ENCODE measurements at regions not wholly inside any gene's neighbourhood (a gene's known extent, or its start where the extent isn't known, plus 50 kb on each side); places are given as distances from the start of the nearest gene placed in this dataset.
"Not testable (repeated sequence)": the region's sequence is repeated elsewhere in the genome, so short reads cannot be mapped to it uniquely, and the experiment has no call there.

DNA sequence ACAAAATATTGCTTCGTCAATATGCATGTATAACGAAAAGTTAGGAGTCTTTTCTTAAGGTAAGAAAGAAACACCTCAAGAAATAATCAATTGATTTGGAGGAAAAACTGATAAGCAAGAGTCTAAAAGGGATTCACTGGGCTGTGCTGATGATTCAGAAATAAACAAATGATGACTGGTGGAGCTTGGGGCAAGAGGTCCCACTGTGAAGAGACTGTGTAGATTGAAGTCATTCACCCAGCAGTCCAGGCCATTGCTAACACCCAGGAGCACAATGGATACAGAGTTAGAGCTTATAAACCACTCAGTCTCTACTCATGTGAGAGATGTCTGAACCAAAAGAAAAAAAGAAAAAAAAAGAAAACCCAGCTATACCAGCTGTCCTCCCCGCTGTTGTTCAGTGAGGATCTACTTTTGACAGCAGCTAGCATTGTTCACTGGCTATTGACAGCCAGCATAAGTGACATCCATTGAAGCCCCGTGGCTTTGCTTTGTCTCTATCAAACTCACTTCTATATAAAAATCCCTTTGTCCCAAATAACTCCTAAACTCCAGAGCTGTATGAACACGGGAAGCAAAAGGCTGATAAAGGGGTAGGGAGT, 255.5 kb downstream of the KCTD12 start:
- no peak for DNase-seq (ENCODE audit: low read depth in 3 of 3, low spot score in 2 of 3)

DNA sequence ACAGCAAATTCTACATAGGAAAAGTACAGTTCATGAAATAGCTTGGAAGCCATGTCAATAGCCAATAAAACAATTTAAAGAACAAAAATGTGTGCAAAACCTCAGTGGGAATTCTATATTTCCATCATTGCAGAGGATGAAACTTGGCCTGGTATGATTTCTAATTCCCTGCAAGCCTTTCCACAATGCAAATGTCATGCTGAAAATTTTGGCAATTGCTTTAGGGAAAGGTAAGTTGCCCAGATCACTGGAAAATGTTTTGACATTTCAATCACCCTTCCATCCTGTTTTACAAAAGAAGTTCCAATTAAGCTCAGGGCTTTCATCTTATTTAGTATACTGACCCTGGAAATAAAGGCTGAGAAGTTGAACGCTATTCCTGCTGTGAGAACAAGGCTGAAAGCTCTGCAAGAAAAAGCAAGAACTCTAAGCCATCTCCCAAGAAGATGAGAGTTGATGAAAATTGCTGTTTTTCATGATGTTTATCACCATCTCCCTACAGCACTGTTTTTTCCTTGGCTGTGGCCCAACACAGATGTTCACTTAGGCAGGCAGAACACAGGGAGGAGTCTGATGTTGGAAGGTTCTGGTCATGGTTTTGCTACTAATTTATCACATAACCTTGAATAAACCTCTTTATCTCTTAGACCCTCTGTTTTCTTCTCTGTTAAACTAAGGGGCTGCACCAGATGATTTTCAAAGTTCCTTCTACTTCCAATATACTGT, 263.7 kb downstream of the KCTD12 start:
- DNase-seq (ENCODE audit: low read depth in 3 of 3, low spot score in 2 of 3), result no peak

DNA sequence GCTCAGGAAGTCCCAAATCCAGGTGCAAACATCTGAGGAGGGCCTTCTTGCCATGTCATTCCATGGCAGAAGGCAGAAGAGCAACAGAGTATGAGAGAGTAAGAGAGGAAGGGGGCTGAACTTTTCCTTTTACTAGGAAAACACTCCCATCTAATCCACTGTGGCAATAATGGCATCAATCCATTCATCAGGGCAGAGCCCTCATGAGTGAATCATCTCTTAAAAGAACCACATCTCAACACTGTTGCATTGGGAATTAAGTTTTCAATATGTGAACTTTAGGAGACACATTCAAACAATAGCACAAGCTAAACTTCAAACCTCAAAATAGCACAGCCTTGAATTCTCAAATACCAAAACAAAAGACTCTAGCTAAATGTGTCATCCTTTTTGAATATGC, 264.5 kb downstream of the KCTD12 start:
- DNase-seq (ENCODE audit: low read depth in 3 of 3, low spot score in 2 of 3), result no peak

DNA sequence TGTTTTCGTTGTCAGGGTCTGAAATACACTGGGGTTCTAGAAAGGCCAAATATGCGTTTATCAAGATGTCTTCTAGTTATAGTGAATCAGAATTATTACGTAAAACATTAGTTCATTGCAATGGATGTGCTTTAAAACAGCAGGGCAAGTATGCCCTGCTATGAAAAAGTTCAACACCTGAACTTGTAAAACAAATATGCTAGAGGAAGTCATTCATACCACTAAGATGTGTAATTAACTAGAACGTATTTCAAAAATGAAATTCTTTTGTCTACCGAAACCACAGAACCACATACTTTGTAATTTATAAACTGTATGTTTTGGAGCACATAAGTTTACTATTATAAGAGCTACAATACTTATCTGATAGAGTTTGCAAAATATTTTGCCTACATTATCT, 266.2 kb downstream of the KCTD12 start:
- no peak for DNase-seq (ENCODE audit: low read depth in 3 of 3, low spot score in 2 of 3)

DNA sequence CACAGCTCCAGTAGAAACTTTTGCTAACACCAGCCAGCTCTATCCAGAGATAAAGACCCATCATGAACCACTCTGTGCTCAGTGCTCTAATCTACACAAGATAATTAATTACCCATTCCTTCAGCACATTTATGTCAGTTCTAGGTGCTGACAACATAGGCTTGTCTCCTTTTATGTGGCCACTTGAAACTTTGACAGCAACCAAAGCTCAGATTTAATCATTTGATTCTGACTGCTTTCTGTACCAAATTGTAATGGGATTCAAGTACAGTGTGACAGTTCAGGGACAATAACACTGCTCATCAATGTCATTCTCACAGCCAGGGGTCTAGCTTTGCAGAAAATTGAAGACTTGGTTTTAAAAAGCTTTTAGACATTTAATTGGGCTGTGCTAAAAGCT, 266.6 kb downstream of the KCTD12 start:
- DNase-seq (ENCODE audit: low read depth in 3 of 3, low spot score in 2 of 3), result no peak

DNA sequence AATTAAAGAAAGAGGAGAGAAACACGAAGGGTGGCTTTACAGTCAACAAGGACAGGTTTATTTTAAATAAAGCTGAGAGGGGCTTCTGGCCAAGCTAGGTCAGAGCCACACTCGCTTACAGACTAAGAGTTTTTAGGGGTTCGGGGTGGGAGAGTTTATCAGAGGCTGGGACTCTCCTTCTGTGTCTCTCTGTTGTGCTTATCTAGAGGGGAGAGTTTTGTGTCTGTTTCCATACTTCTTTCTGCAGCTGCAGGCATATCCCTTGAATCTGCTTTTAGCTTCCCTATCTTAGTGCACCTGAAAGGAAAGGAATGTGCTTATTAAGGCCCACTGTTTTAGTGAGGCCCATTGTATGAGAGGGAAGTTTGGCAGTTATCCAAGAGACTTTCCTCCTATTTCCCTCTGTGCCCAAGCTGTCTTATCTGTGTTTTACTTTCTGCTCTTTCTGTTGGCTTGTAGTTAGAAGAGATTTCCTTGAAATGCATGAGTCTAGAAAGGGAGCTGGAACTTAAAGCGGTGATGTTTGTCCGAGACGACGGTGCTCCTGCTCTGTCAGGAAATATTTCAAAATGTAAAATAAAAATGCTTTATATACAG, 275.3 kb downstream of the KCTD12 start:
- DNase-seq (ENCODE audit: low read depth in 3 of 3, low spot score in 2 of 3), result no peak

DNA sequence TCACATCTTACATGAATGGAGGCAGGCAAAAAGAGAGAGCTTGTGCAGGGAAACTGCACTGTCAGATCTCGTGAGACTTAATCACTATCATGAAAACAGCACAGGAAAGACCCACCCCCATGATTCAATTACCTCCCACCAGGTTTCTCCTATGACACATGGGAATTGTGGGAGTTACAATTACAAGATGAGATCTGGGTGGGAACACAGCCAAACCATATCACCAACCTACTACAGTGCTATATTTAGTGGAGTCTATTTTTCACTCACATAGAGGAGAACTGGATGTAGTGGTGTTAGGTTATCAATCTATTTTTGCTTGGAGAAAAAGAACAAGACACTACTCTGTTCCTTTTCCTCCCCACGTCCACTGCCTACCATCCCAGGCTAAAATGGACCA, 276.6 kb downstream of the KCTD12 start:
- no peak for DNase-seq (ENCODE audit: low read depth in 3 of 3, low spot score in 2 of 3)

DNA sequence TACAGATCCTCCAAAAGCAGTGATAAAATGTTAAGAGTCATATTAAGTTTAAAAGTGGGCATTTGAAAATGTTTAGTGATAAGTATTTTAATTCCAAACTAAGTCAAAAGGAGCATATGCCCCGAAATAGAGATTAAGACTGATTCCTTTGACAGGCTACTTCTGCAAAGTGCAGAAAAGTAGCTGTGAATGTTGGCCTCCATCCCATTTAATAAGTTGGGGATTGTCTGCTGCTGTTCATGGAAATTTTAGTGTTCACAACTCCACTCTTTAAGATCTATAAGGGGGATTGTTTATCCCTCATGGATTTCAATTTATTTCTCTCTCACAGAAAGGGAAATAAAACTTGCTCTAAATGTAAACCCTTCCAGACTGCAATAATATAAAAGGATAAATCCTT, 278.3 kb downstream of the KCTD12 start:
- no peak for DNase-seq (ENCODE audit: low read depth in 3 of 3, low spot score in 2 of 3)

DNA sequence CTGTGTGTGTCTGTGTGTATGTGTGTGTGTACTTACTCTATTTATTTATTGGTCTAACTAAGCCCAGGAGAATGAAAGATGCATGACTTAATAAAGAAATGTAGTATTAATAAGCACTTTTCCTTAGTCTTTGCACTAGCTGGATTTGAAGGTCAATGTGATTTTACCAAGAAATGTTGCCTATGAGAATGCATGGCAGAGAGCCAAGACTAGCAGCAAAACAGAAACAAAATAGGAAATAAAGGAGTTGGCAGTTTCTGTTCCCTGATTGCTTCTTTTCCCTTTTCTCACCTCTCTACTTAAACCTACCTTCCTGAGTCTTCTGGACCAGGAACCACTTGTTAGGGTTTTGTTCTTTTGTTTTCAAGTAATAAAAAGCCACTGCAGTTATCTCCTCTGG, 286.1 kb downstream of the KCTD12 start:
- no peak for DNase-seq (ENCODE audit: low read depth in 3 of 3, low spot score in 2 of 3)

DNA sequence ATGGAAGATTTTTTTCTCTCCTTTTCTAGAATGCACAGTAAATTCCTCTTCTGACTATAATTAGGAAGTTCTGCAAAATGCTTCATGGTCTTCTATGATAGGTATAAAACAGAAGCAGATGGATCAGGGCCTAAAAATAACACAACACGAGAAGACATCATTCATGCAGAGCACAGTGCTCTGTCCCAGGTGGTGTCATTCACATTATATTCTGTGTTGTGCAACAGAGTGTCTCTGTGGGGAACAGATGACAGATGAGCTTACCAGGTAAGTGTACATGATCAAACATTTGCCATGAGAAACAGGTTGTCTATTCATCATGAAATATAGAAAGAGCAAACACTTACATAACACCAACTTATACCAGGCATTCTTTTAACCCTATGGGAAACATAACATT, 288.3 kb downstream of the KCTD12 start:
- DNase-seq (ENCODE audit: low read depth in 3 of 3, low spot score in 2 of 3), result no peak

DNA sequence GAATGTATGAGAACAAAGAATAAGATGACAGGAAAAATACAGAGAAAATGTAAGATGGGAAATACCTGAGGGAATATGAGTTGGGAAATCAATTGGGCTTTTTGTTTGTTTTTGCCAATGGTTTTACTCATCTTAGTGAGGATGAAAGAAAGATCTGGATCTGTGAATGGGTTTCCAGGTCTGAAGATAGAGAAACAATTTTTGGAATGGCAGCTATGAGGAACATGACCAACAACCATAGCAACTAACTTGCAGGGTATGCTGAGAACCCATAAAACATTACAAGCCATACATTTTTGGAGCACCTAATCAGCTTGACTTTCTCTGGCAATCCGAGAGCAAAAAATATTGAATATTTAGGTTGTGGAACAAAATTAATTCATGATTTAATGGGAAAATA, 290.0 kb downstream of the KCTD12 start:
- no peak for DNase-seq (ENCODE audit: low read depth in 3 of 3, low spot score in 2 of 3)

DNA sequence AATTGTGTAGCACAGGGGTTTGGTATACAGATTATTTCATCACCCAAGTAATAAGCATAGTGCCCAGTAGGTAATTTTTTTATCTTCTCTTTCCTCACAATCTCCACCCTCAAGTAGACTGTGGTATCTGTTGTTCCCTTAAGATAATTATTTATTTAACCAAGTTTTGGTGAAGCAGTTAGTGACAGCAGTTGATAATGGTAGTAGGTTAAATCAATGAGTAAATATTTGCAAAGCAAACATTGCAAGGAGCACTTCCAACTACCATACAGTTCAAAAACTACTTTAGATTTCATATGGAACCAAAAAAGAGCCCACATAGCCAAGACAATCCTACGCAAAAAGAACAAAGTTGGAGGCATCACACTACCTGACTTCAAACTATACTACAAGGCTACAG, 291.8 kb downstream of the KCTD12 start:
- no peak for DNase-seq (ENCODE audit: low read depth in 3 of 3, low spot score in 2 of 3)

DNA sequence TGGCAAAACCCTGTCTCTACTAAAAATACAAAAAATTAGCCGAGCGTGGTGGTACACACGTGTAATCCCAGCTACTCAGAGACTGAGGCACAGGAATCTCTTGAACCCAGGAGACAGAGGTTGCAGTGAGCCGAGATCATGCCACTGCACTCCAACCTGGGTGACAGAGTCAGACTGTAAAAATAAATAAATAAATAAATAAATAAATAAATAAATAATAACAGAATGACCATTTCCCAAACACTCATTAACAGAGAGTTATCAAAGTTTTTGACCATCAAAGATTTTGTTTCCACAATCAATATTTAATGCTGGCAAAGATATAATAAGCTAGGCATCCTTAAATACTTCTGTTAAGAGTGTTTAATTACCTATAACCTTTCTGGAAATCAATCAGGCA, 299.4 kb downstream of the KCTD12 start:
- no peak for DNase-seq (ENCODE audit: low read depth in 3 of 3, low spot score in 2 of 3)

DNA sequence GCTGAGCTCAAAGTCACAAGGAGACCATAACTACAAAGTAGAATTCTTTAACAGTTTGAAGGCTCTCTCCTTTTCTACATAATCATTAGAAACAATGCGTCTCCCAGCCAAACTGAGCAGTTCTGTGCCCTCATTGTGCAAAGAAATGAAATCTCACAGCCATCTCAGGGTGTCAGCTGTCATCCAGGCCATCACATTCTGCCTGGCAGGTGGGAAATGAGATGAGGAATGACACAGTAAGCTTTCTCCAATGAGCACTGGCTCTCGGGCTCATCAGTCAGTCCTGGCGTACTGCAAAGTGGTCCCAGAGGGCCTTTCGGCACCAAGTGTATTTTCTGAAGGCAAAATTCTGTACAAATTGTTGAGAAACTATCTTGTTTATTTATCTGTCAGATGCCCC, 306.5 kb downstream of the KCTD12 start:
- DNase-seq (ENCODE audit: low read depth in 3 of 3, low spot score in 2 of 3), result no peak

DNA sequence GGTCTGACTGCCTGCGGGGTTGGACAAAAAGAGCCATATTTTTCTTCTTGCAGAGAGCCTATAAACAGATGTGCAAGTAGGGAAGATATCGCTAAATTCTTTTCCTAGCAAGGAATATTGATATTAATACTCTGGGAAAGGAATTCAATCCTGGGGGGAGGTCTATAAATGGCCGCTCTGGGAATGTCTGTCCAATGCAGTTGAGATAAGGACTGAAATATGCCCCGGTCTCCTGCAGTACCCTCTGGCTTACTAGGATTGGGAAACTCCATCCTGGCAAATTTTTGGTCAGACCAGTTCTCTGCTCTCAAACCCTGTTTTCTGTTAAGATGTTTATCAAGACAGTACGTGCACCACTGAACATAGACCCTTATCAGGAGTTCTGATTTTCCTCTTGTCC, 310.6 kb downstream of the KCTD12 start:
- not testable (repeated sequence) for DNase-seq (ENCODE audit: low read depth in 3 of 3, low spot score in 2 of 3)

DNA sequence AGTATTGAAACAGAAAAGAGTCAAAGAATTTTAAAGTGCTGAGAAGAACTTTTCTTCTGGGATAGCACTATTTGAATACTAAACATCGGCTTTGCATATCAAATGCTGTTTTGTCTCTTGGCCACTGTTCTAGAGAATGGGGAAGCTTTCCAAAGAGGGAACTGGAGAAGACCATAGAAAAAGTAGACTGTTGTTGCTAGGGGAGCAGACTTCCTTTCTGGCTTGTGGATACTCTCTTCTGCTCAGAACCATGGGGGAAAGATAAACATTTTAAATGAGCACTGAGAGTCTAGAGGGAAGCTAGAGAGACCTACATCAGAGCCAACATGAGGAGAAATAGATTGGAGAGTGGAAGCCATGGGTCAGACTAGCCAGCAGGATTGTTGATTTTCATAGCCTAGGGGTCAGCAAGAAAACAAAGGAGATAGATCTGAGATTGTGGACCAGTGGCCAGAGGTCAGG, 315.7 kb downstream of the KCTD12 start:
- no peak for DNase-seq (ENCODE audit: low read depth in 3 of 3, low spot score in 2 of 3)

DNA sequence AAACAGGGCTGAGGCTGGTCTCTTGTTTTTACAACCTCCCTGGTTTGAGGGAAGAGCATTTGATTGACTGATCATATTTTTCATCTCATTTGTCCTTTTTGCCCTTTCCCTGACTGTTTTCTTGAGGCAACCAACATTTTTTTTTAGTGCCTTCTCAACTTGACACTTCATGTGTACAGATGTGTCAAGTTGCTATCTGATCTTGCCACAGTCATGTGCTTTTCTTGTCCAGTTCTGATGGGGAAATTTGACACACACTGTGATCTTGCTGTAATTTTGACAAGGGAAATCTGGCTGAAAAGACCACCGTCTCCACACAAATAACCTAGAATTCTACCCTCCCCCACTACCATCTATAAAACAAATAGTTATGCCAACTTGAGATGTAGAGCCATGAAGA, 329.6 kb downstream of the KCTD12 start:
- DNase-seq (ENCODE audit: low read depth in 3 of 3, low spot score in 2 of 3), result no peak

DNA sequence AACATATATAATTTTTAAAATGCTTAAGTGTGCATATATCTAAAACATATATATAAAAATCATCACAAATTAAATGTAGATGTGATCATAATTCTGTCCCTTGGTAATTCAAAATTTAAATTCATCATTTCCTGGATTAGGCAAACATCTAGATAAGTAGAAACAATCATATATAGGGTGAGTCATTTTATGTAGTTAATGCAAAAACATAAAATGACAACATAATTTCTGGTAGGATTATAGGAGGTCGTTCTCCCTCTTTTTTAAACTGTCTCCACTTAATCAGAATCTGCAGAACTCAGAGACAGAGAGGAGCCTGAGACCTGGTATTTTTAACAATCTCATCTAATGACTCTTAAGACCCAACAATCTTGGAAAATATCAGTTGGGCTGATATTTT, 333.4 kb downstream of the KCTD12 start:
- DNase-seq (ENCODE audit: low read depth in 3 of 3, low spot score in 2 of 3), result no peak

DNA sequence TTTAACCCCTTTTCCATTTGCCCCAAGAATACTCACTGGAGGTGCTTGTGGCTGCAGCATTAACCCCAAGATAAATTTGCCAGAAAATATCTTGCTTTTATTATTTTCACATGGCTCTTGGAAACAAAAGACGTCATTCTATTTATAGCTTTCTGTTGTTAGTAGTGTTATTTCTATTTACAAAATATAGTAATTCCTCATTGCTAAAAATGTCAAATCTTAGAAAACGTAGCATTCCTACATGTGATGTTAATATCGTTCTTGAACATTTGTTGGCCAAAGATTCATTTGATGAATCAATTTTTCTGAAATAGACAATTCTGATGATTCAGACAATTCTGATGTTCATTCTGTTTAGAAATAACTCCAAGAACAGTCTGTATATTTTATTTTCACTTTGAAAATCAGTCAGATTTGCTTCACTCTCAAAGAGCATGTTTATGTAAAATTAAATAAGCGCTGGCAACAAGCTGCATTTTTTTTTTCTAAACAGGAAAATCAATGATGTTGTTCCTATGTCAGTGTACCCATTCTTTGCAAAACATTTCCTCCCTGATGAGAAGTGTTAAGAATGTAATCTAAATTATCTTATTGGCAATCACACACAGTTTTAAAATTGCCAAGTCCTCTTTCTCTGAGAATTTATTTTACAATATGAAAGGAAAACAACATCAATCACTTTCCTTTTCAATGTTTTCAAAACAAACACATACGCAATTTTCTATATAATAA, 334.0 kb downstream of the KCTD12 start:
- DNase-seq (ENCODE audit: low read depth in 3 of 3, low spot score in 2 of 3), result no peak

DNA sequence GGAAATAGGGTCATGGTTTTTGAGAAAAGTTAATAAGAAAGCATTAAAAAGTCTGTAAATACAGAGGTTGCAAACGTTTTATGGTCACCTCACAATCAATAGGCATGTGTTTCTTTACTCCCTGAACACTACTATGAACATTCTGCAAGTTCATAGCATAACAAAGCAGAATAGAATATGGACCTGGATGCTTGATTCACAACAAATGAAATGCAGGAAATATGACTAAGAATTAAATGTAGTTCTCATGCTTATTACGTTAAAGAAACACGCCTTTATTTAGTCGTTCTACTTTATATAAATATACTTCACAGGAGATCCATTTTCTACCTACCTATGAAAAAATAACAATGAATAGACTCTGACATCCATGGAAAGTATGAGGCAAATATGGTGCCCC, 344.0 kb downstream of the KCTD12 start:
- no peak for DNase-seq (ENCODE audit: low read depth in 3 of 3, low spot score in 2 of 3)

DNA sequence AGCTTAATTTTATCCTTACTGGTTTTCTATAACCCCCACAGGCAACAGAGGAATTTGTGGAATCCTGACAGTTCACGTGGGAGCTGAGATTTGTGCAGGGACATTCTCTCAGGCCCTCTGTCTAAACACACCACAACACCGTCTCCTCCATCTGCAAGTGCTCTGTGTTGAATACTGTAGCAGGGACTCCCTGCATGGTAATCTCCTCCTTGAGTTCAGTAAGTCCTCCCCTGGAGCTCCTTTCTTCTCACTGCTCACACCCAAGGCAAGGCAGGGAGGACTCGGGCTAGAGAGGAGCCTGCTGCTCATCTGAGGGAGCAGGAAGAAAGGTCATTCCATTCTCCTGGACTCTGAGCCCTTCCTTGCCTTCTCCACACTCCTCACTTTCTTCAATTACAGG, 348.2 kb downstream of the KCTD12 start:
- no peak for DNase-seq (ENCODE audit: low read depth in 3 of 3, low spot score in 2 of 3)

DNA sequence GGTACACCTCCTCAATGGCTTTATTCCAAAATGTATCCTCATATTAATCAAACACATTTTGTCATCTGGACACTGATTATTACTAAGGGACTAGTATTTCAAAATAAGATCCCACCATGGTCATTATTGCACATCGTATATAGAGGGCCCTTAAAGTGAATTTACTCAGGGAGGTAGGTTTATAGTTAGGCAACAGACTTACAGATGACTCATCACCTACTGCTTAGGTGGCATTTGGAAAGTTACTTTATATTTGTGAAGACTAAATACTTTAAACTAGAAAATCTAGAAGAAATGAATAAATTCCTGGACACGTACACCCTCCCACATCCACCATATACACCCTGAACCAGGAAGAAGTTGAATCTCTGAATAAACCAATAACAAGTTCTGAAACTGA, 353.0 kb downstream of the KCTD12 start:
- DNase-seq (ENCODE audit: low read depth in 3 of 3, low spot score in 2 of 3), result no peak
